Spleen (tissue), 7 donors: ENCODE measurements at regions not wholly inside any gene's neighbourhood (a gene's known extent, or its start where the extent isn't known, plus 50 kb on each side); places are given as distances from the start of the nearest gene placed in this dataset.

Source experiments
- CTCF ChIP-seq, 11 experiments: fragments of 200-600 bp in 7 of 11; fragments of 450-650 bp in 4 of 11; sonication (generic) in 4 of 11; IDR thresholded peaks in 8 of 11; conservative IDR thresholded peaks in 3 of 11; 1 replicate in 7 of 11; 2 replicates in 4 of 11; pipeline versions ENCODE4 v1.4.0 to v1.8.0; 2016 to 2021; ENCODE audit warnings: antibody characterized with exemption in 11 of 11, inconsistent platforms in 4 of 11, mild to moderate bottlenecking in 1 of 11
- POLR2A ChIP-seq, 3 donors: fragments of 450-650 bp; IDR thresholded peaks; one replicate each; pipeline ENCODE4 v1.5.1; 2017; ENCODE audit warnings: antibody characterized with exemption in 3 of 3, mild to moderate bottlenecking in 1 of 3
- donor health status: DM: no; HTN: no; CAD: no; lungs with moderate emphysema.
- donor health status: DM: no; HTN: no; CAD: no.
- donor health status: DM: no; HTN: no; CAD: no.

GRCh38 chrX:79082899-79083298 lies 61.6 kb upstream of the GPR174 start:
- TF ChIP-seq CTCF (IDR thresholded peaks at IDR 0.05 in 8 of 11, conservative IDR thresholded peaks at IDR 0.05 in 3 of 11) (no peak), POLR2A (IDR thresholded peaks at IDR 0.05) (no peak)
